ENCODE measurements at regions not wholly inside any gene's neighbourhood (a gene's known extent, or its start where the extent isn't known, plus 50 kb on each side); places are given as distances from the start of the nearest gene placed in this dataset.
"Not testable (repeated sequence)": the region's sequence is repeated elsewhere in the genome, so short reads cannot be mapped to it uniquely, and the experiment has no call there.

DNA sequence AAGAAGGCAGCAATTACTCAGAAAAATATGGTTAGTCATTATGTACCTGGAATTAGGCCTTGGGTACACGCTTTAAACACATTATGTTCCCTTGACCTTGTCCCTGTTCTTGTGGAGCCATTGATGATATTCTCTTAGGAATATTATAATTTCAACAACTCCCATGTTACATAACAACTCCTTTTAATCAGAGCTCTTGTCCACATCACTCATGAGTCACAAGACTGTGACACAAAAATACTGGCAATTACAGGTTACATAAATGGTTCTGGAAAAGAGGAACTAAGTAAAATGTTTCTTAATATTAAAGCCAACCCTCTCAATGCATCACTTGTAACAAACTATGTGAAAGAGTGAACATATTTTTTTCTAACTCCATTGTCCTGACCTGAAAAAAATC is 143.8 kb upstream of the PCLO start:
- no peak for DNase-seq (ENCODE audit: low spot score)

DNA sequence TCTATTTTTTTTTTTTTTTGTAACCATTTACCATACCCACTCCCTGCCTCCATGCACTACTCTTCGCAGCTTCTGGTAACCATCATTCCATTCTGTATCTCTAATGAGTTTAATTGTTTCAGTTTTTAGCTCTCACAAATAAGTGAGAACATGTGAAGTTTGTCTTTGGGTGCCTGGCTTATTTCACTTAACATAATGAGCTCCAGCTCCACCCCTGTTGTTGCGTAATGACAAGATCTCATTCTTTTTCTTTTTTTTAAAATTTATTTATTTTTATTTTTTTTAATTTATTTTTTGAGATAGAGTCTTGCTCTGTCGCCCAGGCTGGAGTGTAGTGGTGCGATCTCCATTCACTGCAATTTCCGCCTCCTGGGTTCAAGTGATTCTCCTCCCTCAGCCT is 142.3 kb upstream of the PCLO start:
- no peak for DNase-seq (ENCODE audit: low spot score)

DNA sequence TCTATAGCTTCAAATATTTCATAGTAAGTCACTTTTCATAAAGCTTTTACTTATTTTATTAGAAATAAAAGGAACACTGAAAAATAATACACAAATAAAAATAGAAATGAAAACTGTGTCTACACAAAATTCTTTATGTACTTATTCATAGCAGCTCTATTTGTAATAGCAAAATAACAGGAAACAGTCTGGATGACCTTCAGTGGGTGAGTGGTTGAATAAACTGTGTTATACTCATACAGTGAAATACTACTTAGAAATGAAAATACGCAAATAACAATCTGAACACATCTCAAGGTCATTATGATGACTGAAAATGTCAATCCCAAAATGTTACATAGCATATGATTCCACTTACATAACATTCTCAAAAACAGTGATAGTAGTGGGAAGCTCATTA is 138.7 kb upstream of the PCLO start:
- peak; percentile 17 for DNase-seq (ENCODE audit: low spot score)

DNA sequence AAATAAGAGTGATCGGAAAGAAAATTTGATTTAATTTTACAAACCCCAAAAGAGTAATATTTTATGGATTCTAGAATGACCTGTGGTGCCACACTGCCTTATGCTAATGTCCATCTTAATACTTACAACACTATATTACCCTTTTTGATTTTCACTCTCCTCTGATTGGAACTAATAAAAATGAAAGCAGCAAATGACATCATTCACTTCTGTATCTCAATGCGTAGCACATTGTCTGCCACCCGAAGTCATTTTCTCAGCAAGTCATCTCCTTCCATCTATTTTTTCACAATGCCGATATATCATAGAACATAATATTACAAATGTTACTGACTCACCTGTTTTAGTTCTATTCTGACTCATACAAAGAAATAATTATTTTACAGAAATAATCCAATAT is 127.5 kb upstream of the PCLO start:
- no peak for DNase-seq (ENCODE audit: low spot score)

DNA sequence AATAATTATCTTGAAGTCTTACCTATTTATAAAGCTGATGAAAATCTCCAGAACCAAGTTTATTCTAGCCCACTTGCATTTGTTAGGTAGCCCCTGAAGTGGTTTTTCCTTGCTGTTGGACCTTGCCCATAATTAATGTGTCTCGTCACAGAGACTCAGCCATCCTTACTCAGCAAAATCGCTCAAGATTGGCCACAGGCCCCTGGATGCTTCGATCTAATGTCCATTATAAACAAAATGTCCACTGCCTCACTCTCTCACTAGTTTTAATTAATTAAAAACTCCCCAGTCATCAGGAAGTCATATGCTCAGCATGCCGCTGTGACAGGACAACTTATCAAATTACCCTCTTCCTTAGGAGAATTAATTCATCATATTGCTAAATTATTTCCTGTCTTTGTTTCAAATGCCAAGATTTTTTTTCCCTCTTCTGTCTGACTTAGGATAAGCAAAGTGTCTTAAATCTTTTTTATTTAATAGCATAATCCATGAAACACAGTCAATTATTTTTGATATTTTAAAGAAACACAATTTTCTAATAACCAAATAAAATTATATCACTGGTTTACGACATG is 126.8 kb upstream of the PCLO start:
- DNase-seq (ENCODE audit: low spot score): no peak

DNA sequence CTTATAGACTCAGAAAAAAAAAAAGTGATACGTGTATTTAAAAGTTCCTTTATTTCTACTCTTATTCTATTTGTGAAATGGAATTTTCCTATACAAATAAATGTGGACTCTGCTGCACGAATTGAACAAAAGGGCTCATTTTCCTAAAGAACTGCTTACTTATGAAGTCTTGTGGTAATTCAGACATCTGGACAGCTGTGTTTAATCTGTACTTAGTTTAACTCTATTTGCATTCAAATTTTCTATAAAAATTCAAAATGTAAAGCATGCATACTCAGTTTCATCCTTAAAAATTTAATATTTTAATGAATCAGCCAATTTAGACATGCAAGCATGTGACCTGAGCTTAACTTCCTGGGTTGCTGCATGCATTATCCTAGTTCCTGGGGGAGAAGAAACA is 118.0 kb upstream of the PCLO start:
- DNase-seq (ENCODE audit: low spot score): no peak

DNA sequence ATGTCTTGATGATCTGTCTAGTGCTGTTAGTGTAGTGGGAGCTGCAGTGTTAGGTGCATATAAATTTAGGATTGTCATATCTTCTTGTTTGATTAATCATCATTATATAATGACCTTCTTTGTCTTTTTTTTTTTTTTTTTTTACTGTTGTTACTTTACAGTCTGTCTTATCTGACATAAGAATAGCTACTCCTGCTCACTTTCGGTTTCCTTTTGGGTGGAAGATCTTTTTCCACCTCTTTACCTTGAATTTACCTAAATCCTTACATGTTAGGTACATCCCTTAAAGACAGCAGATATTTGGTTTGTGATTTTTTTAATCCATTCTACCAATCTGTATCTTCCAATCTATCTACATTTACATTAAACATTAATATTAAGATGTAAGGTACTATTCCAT is 113.6 kb upstream of the PCLO start:
- no peak for DNase-seq (ENCODE audit: low spot score)

DNA sequence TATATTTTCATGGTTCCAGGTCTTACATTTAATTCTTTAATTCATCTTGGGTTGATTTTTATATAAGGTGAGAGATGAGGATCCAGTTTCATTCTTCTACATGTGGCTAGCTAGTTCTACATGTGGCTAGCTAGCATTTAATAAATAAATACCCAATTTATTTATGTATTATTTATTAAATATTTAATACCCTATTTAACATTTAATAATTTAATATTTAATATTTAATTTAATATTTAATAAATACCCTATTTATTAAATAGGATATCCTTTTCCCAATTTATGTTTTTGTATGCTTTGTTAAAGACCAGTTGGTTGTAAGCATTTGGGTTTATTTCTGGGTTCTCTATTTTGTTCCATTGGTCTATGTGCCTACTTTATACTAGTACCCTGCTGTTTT is 111.0 kb upstream of the PCLO start:
- no peak for DNase-seq (ENCODE audit: low spot score)

DNA sequence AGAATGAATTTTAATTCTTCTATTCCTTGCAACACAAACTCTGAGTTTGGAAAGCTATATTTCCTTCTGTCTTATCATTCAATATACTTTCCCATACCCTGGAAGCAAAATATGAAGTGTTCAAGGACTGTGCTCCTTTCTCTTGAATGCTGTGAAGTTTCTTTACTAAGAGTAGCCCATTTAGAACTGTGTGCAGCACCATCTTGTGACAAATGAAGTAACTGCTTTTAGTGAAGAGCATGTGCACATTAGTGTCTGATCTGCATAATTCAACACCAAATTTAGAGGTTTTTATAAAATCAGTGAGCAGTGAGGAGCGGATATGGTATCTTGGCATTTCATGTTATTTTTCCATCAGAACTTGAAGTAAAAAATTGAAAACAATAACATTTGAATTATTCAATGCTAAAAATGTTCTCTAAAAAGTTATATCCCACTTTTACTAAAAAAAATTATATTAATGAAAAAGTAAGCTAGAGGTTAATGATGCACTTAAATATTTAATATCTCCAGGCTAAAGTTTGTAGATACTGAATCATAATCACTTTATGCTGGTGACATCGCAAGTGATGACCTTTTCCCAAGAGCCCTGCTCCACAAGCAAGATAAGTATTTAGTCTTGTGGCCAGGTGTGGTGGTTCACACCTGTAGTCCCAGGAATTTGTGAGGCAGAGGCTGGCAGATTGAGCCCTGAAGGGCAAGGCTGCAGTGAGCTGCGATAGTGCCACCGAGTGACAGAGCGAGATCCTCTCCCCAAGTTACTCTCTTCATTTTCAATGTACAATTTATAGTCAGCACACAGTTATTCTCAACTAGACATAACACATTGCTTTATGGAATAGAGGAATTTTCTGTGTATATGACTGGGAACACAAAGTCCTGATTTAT is 108.8 kb upstream of the PCLO start:
- peak; percentile 40 for DNase-seq (ENCODE audit: low spot score)

DNA sequence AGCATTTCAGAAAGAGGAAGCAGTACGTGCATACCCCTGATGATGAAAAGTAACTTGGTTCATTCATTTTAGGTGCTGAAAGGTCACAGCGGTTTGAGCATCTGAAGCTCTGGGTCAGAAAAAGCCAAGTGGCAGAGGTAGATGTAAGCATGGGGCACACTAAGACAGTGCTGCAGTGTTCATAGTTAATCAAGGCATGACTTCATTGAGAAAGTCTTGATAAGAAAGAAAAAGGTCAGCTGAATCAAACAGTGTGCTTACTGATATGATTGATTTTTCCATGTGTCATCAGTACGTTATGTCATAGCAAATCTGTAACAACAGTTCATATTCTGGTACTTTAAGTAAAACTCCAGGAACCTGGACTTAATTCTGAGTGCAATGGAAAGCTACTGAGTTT is 107.7 kb upstream of the PCLO start:
- DNase-seq (ENCODE audit: low spot score): no peak

DNA sequence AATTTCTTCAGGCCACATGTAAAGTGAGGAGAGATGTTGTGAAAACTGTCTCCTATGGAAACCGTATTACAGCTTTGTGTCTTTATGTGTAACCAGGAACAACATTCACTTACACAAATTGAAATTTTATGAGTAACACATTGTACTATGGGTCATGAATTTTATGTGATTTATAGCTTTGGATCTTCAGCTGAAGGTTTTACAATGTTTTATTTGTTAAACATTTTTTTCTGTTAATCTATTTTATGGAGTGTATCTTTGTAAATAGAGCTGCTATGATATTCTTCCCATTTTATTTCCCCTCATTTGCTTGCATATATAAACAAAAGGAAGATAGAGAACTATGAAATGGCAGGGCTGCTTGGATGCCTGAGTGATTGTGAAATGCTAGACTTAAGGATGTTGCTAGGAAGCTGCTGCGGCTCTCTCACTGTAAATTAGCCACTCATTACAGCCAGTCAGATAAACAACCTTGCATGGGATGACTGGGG is 104.5 kb upstream of the PCLO start:
- peak; percentile 14 for DNase-seq (ENCODE audit: low spot score)

DNA sequence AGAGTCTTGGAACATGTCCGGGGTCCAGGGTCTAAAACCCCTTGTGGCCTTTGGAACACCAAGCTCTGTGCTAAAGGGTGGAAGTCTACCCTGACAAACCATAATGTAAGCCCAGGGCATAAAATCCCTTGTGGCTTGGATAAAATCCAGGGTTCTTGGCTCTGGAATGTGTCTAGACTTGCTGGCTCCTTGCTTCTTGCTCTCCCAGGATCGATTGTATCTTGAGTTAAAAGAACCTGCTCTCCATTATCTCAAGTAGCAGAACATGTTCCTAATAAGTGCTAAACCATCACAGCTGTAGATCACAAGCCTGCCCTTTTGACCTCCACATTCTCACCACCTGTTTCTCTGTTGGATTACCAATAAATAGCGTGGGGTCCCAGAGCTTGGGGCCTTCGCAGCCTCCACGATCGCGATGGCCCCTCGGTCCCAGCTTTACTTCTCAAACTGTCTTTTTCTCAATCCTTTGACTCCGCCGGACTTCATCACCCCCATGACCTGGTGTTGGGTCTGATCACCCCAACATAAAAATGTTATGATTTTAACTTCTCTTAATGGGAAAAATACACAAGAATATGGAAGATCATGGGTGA is 100.9 kb upstream of the PCLO start:
- DNase-seq (ENCODE audit: low spot score): peak; percentile 48

DNA sequence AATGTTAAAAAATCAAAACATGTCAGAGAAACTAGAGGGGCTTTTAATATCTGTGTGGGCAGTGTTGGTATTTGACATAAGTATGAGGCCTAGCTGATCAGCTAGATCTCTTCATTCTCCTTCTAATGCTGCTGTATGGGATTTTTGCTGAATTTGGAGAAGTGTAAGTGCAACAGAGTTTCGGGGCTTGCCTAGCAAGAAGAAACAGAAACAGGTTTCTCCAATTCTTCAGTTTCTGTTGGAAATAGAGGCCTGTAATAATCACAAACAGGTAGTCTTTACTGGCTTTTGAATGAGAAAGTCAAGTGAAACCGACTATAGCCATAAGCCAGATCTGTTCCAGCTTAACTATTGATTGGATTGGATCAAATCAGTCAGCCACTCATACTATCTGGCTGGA is 96.4 kb upstream of the PCLO start:
- DNase-seq (ENCODE audit: low spot score): no peak

DNA sequence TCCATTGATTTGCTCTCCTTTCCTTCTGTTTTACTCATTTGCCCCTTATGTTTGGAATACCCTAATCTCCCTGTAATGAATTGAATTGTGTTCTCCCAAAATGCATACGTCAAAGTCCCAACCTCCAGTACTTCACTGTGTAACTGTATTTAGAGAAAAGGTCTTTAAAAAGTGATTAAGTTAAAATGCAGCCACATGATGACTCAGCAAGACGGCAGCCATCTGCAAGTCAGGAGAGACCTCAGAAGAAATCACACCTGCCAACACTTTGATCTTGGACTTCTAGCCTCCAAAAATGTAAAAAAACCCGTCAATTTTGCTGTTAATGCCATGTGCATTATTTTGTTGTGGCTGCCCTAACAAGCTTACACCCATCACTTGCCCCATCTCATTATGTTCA is 85.3 kb upstream of the PCLO start:
- no peak for DNase-seq (ENCODE audit: low spot score)

DNA sequence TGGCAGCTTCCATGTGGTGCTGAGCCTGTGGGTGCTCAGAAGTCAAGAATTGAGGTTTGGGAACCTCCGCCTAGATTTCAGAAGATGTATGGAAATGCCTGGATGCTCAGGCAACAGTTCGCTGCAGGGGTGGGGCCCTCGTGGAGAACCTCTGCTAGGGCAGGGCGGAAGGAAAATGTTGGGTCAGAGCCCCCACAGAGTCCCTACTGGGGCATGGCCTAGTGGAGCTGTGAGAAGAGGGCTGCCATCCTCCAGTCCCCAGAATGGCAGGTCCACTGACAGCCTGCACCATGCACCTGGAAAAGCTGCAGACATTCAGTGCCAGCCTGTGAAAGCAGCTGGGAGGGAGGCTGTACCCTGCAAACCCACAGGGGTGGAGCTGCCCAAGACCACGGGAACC is 56.5 kb upstream of the PCLO start:
- not testable (repeated sequence) for DNase-seq (ENCODE audit: low spot score)

DNA sequence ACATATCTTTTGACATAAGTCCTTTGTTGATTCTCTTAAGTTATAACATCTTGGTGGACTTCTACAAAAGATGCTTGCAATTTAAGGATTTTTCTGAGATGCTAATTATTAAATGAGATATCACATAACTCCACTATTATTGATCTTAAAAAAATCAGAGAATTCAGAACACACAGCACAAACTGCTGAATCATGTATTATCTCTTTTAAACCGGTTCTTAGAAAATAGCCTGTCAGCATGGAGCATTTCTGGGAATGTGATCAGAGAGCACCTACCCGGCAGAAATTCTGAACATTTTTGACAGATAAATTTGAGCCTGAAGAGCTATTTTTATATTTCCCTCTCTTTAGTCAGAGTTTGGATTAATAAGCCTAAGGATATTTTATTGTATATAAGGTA is 50.2 kb upstream of the PCLO start:
- no peak for DNase-seq (ENCODE audit: low spot score)

Measured in A172 (cell line).